Testis (tissue), 2 donors: ENCODE measurements at regions not wholly inside any gene's neighbourhood (a gene's known extent, or its start where the extent isn't known, plus 50 kb on each side); places are given as distances from the start of the nearest gene placed in this dataset.

Source experiments
- DNase-seq: peaks from one replicate; pipeline ENCODE4 v3.0.0-alpha.2; 2019
- H3K27ac ChIP-seq, 2 donors: fragments of 200-600 bp; sonication (generic); one replicate each; pipeline ENCODE4 v1.5.1; 2019
- H3K27me3 ChIP-seq: fragments of 200-600 bp; sonication (generic); one replicate; pipeline ENCODE4 v1.5.1; 2019
- H3K36me3 ChIP-seq: fragments of 200-600 bp; sonication (generic); one replicate; pipeline ENCODE4 v1.5.1; 2017; ENCODE audit warnings: low read depth; ENCODE audit errors: missing control alignments
- H3K4me1 ChIP-seq: fragments of 200-600 bp; sonication (generic); one replicate; pipeline ENCODE4 v1.5.1; 2019
- H3K4me3 ChIP-seq, 2 donors: fragments of 200-600 bp; sonication (generic); one replicate each; pipeline ENCODE4 v1.5.1; 2017 to 2019
- H3K9me3 ChIP-seq: fragments of 200-600 bp; sonication (generic); one replicate; pipeline ENCODE4 v1.5.1; 2017
- POLR2A ChIP-seq: fragments of 450-650 bp; IDR thresholded peaks from one replicate; pipeline ENCODE4 v1.6.1; 2017; ENCODE audit warnings: antibody characterized with exemption, mild to moderate bottlenecking, moderate library complexity
- WGBS, 2 donors: methylation state at CpG; one replicate each; pipeline ENCODE4 v1.1.5; 2018; 5-methylcytosine and 5-hydroxymethylcytosine counted together
- intact Hi-C: fragments of 100-400 bp; cut with DNase I; formaldehyde crosslinking; loops from one replicate; pipeline ENCODE4 v1.15.1; 2023; ENCODE audit warnings: low total_unique reads
- TF ChIP-seq, protein P1 (sequence below), 3 experiments: fragments of 450-650 bp in 2 of 3; fragments of 200-600 bp in 1 of 3; sonication (generic) in 1 of 3; IDR thresholded peaks; one replicate each; pipeline ENCODE4 v1.5.1; 2016 to 2019; ENCODE audit warnings: antibody characterized with exemption in 3 of 3, mild to moderate bottlenecking in 2 of 3, moderate library complexity in 1 of 3

DNA sequence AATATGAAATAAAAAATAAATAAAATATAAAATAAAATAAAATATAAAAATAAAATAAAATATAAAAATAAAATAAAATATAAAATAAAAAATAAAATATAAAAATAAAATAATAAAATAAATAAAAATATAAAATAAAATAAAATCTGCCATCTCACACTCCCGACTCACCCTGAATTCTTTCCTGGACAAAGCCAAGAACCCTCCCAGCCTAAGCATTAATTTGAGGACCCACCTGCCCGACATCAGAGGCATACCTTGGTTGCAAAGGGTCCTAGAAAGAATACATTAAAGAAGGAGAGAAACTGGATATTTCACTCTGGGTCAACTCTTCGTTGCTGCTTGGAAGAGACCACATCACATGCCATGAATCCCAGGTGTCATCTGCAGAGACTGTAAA lies 138.3 kb downstream of the CRLF2 start:
- WGBS, 2 donors = 93 to 96% methylated on average over 3 of the region's 3 CpGs
- no peaks in the 10 kb centered on the region for H3K27me3 ChIP-seq
- TF ChIP-seq POLR2A = no peak
- TF ChIP-seq, protein P1, sequence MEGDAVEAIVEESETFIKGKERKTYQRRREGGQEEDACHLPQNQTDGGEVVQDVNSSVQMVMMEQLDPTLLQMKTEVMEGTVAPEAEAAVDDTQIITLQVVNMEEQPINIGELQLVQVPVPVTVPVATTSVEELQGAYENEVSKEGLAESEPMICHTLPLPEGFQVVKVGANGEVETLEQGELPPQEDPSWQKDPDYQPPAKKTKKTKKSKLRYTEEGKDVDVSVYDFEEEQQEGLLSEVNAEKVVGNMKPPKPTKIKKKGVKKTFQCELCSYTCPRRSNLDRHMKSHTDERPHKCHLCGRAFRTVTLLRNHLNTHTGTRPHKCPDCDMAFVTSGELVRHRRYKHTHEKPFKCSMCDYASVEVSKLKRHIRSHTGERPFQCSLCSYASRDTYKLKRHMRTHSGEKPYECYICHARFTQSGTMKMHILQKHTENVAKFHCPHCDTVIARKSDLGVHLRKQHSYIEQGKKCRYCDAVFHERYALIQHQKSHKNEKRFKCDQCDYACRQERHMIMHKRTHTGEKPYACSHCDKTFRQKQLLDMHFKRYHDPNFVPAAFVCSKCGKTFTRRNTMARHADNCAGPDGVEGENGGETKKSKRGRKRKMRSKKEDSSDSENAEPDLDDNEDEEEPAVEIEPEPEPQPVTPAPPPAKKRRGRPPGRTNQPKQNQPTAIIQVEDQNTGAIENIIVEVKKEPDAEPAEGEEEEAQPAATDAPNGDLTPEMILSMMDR (IDR thresholded peaks at IDR 0.05) = no peak
- no peak overlapping the region for H3K27ac ChIP-seq
- no peaks in the 10 kb centered on the region for H3K4me1 ChIP-seq
- H3K9me3 ChIP-seq = no peaks in the 10 kb centered on the region
- no peak overlapping the region for H3K4me3 ChIP-seq
- no peaks in the 10 kb centered on the region for H3K36me3 ChIP-seq
- no peak for DNase-seq
- intact Hi-C loops = no loop called here

DNA sequence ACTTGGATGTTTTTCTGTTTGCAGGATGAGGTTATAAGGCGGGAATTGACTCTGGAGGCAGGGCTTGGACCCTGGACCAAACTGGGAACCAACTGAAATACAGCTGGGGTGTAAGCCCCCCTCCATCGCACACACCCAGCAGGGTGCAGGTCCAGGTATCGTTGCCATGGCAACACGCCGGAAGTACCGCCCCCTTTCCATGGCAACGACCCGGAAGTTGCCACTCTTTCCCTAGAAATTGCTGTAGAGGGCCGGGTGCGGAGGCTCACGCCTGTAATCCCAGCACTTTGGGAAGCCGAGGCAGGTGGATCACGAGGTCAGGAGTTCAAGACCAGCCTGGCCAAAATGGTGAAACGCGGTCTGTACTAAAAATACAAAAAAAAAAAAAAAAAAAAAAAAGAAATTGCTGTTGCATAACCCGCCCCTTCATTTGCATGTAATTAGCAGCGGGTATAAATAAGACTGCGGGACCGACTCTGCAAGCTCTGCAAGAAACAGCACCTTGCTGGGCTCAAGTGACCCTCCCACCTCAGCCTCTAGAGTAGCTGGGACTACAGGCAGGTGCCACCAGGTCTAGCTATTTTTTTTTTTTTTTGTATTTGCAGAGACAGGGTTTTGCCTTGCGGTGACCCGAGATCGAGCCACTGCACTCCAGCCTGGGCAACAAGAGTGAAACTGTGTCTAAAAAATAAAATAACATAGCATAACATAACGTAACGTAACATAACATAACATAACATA lies 139.6 kb downstream of the CRLF2 start:
- no peaks in the 10 kb centered on the region for H3K27me3 ChIP-seq
- 46 to 67% methylated on average over 24 of the region's 24 CpGs for WGBS, 2 donors
- peak; percentile 80 for DNase-seq

DNA sequence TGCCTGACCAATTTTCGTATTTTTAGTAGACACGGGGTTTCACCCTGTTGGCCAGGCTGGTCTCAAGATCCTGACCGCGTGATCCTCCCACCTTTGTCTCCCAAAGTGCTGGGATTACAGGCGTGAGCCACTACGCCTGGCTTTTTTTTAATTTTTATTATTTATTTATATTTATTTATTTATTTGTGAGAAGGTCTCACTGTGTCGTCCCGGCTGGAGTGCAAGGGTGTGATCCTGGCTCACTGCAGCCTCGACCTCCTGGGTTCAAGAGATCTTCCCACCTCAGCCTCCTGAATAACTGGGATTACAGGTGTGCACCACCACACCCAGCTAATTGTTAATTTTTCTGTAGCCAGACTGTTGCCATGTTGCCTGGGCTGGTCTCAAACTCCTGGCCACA lies 141.1 kb downstream of the CRLF2 start:
- Histone ChIP-seq H3K36me3 (no peaks in the 10 kb centered on the region), H3K27me3 (no peaks in the 10 kb centered on the region), H3K4me1 (no peaks in the 10 kb centered on the region), H3K9me3 (no peaks in the 10 kb centered on the region), H3K4me3 (no peak overlapping the region), H3K27ac (no peak overlapping the region)
- no peak for DNase-seq
- TF ChIP-seq, protein P1 (IDR thresholded peaks at IDR 0.05) = no peak
- TF ChIP-seq POLR2A = no peak
- intact Hi-C loops = no loop called here
- 80 to 90% methylated on average over 9 of the region's 9 CpGs for WGBS, 2 donors

More for the DNA sequence above, 139.6 kb downstream of the CRLF2 start:
- Histone ChIP-seq H3K4me1 (no peaks in the 10 kb centered on the region), H3K9me3 (no peaks in the 10 kb centered on the region), H3K4me3 (no peak overlapping the region), H3K36me3 (no peaks in the 10 kb centered on the region), H3K27ac (no peak overlapping the region)
- TF ChIP-seq, protein P1 (IDR thresholded peaks at IDR 0.05) = no peak
- TF ChIP-seq POLR2A = no peak
- intact Hi-C loops = no loop called here

DNA sequence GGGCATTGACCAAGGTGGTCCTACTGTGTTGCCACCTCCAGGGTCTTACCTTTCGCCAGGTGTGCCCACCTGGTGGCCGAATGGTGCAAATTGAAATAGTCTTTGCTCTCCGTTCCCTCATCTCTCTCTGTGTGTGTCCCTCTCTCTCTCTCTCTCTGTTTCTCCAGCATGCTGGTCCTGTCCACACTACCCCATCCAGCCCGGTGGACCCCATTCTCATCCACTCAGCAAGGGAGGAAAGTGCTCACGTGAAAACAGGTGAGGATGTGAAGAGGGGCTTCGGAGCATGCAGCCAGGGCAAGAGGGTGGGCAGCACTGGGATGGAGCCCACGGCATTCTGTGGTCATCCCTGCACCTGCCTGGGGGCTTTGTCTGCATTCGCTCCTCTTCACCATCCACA lies 150.1 kb downstream of the CRLF2 start:
- no peaks in the 10 kb centered on the region for H3K36me3 ChIP-seq
- no peak overlapping the region for H3K27ac ChIP-seq
- H3K4me1 ChIP-seq = no peaks in the 10 kb centered on the region
- no peak for DNase-seq
- no peak for TF ChIP-seq POLR2A
- TF ChIP-seq, protein P1 (IDR thresholded peaks at IDR 0.05) = no peak
- no peak overlapping the region for H3K4me3 ChIP-seq
- intact Hi-C loops = no loop called here
- H3K27me3 ChIP-seq = no peaks in the 10 kb centered on the region
- 75 to 79% methylated on average over 8 of the region's 8 CpGs for WGBS, 2 donors
- no peaks in the 10 kb centered on the region for H3K9me3 ChIP-seq

DNA sequence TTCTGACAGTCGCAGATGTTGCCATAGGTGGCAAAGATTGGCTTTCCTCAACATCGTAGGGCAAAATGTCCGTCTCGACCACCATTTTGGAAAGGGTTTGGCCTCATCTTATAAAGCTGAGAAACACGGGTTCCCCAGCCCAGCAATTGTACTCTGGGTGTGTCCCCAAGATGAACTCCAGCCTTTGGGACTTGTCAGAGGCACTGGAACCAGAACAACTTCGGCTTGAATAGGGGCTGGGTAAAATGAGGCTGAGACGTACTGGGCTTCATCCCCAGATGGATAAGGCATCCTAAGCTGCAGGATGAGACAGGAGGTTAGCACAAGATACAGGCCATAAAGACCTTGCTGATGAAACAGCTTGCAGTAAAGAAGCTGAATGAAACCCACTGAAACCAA lies 151.9 kb downstream of the CRLF2 start:
- WGBS, 2 donors = 74 to 83% methylated on average over 7 of the region's 7 CpGs
- H3K9me3 ChIP-seq = no peaks in the 10 kb centered on the region
- DNase-seq = no peak
- H3K27ac ChIP-seq = no peak overlapping the region
- no peaks in the 10 kb centered on the region for H3K4me1 ChIP-seq
- H3K27me3 ChIP-seq = no peaks in the 10 kb centered on the region
- TF ChIP-seq, protein P1 (IDR thresholded peaks at IDR 0.05) = no peak
- no peak for TF ChIP-seq POLR2A
- no peaks in the 10 kb centered on the region for H3K36me3 ChIP-seq
- intact Hi-C loops = no loop called here
- H3K4me3 ChIP-seq = peak overlapping the region in 1 of 2 donors; percentile 48
